OCI-LY1 (cell line): ENCODE measurements at regions not wholly inside any gene's neighbourhood (a gene's known extent, or its start where the extent isn't known, plus 50 kb on each side); places are given as distances from the start of the nearest gene placed in this dataset.

Experiments used
- EZH2 ChIP-seq: fragments of 200-600 bp; sonication (generic), shearing (Covaris generic); IDR thresholded peaks from 2 replicates; pipeline ENCODE4 v1.8.0; 2017; ENCODE audit warnings: borderline replicate concordance, mixed run types, mild to moderate bottlenecking, antibody characterized with exemption, low read length, moderate library complexity, mixed read lengths
- TF ChIP-seq, protein P1 (sequence below): fragments of 200-600 bp; sonication (generic), shearing (Covaris generic); IDR thresholded peaks from 2 replicates; pipeline ENCODE4 v1.5.1; 2017; ENCODE audit warnings: mild to moderate bottlenecking, antibody characterized with exemption, low read length, moderate library complexity, mixed read lengths

DNA sequence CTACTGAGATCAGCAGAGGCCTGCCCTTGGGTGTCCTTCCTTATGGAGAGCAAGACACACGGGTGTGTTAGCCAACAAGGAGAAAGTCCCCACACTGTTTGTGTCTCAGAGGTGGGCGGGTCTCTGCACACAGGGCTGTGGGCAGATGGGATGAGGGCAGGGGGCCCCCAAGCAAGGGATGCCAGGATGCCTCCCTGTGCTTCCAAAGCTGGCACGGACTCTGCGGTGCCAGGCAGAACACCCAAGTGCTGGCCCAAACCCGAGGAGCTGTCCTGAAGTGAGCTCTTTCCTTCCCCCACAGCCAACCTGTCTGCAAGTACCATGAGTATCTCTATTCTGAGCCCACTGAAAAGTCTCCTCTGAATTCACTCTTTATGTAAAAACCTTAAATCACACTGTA lies 273.3 kb downstream of the CTTN start:
- TF ChIP-seq, protein P1, sequence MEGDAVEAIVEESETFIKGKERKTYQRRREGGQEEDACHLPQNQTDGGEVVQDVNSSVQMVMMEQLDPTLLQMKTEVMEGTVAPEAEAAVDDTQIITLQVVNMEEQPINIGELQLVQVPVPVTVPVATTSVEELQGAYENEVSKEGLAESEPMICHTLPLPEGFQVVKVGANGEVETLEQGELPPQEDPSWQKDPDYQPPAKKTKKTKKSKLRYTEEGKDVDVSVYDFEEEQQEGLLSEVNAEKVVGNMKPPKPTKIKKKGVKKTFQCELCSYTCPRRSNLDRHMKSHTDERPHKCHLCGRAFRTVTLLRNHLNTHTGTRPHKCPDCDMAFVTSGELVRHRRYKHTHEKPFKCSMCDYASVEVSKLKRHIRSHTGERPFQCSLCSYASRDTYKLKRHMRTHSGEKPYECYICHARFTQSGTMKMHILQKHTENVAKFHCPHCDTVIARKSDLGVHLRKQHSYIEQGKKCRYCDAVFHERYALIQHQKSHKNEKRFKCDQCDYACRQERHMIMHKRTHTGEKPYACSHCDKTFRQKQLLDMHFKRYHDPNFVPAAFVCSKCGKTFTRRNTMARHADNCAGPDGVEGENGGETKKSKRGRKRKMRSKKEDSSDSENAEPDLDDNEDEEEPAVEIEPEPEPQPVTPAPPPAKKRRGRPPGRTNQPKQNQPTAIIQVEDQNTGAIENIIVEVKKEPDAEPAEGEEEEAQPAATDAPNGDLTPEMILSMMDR: no peak
- no peak for TF ChIP-seq EZH2
